22Rv1 (cell line): ENCODE measurements at regions not wholly inside any gene's neighbourhood (a gene's known extent, or its start where the extent isn't known, plus 50 kb on each side); places are given as distances from the start of the nearest gene placed in this dataset.

ENCODE experiments used
- H3K27ac ChIP-seq: fragments of 450-650 bp; 2 replicates; pipeline ENCODE4 v1.5.1; 2017
- ZFX ChIP-seq: fragments of 450-650 bp; IDR thresholded peaks from 2 replicates; pipeline ENCODE4 v1.6.1; 2017; ENCODE audit warnings: antibody characterized with exemption, borderline replicate concordance
- TF ChIP-seq, protein P1 (sequence below): fragments of 450-650 bp; IDR thresholded peaks from 2 replicates; pipeline ENCODE4 v1.5.1; 2017; ENCODE audit warnings: mild to moderate bottlenecking

DNA sequence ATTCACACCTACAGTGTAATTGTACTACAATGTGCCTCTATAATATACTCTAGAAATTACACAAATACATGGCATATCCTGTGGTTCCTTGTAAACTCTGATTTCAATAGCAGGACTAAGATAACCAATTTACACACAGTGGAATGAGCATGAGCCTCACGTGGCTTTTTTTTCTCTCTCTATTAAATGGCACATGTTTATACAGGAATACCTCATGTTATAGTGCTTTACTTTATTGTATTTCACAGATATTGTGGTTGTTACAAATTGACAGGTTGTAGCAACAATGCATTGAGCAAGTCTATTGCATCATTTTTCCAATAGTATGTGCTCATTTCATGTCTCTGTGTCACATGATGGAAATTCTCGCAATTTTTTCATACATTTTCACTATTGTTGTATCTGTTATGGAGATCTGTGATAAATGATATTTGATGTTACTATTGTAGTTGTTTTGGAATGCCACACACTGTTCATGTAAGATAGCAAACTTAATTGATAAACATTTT, 260.0 kb downstream of the FSIP2 start:
- TF ChIP-seq, protein P1, sequence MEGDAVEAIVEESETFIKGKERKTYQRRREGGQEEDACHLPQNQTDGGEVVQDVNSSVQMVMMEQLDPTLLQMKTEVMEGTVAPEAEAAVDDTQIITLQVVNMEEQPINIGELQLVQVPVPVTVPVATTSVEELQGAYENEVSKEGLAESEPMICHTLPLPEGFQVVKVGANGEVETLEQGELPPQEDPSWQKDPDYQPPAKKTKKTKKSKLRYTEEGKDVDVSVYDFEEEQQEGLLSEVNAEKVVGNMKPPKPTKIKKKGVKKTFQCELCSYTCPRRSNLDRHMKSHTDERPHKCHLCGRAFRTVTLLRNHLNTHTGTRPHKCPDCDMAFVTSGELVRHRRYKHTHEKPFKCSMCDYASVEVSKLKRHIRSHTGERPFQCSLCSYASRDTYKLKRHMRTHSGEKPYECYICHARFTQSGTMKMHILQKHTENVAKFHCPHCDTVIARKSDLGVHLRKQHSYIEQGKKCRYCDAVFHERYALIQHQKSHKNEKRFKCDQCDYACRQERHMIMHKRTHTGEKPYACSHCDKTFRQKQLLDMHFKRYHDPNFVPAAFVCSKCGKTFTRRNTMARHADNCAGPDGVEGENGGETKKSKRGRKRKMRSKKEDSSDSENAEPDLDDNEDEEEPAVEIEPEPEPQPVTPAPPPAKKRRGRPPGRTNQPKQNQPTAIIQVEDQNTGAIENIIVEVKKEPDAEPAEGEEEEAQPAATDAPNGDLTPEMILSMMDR, result no peak
- TF ChIP-seq ZFX, result no peak

DNA sequence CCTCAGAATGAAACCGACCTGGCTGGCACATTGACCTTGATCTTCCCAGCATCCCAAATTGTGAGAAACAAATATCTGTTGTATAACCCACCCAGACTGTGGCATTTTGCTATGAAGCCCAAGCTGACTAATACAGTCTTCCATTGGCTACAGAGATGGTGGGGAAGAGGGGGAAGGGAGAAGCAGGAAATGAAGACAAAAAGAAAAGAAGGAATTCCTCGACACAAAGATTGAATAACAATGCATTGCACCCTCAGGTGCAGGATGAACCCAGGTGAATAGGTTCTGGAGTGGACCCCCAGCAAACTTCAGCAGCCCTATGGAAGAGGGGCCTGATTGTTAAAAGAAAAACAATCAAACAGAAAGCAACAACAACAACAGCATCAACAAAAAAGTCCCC, 270.7 kb downstream of the FSIP2 start:
- H3K27ac ChIP-seq, result no peak overlapping the region
- TF ChIP-seq ZFX, result no peak
- TF ChIP-seq, protein P1, result no peak

More for the DNA sequence above, 260.0 kb downstream of the FSIP2 start:
- H3K27ac ChIP-seq, result no peak overlapping the region

DNA sequence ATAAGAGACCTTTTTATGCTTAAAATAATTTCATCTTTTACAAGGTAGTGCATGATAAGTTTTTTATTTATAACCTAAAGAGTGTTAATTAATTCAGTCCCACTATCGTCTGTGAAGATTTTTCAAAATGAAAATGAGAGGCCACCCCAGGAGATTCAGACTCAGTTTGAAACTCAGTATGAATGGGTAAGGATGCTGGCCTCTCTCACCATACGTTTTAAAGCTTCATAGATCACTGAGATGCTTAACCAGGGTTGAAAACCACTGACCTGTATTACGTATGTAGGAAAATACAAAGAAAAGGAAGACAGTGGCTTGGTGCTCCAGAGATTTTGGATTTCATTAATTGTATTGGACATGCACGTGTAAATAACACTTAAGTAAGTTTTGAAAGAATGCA, 278.7 kb downstream of the FSIP2 start:
- TF ChIP-seq ZFX, result no peak
- TF ChIP-seq, protein P1, result no peak
- H3K27ac ChIP-seq, result no peak overlapping the region

DNA sequence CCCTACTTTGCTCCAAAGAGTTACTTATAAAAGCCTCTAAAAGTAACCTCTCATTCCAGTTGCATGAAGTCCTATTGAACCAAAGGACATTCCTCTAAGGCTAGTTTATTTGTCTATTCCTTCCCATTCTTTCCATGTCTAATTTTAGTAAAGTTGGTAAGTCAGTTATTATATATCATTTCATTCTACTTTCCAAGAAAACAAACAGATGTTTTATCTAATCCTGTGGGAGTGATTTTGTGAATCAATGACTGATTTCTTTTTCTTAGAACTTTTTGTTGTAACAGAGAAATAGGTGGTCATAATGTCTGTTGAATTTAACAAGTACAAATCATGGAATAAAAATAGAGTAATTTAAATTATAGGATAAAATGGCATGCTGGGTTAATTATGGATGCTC, 286.3 kb downstream of the FSIP2 start:
- TF ChIP-seq, protein P1, result no peak
- TF ChIP-seq ZFX, result no peak
- no peak overlapping the region for H3K27ac ChIP-seq

DNA sequence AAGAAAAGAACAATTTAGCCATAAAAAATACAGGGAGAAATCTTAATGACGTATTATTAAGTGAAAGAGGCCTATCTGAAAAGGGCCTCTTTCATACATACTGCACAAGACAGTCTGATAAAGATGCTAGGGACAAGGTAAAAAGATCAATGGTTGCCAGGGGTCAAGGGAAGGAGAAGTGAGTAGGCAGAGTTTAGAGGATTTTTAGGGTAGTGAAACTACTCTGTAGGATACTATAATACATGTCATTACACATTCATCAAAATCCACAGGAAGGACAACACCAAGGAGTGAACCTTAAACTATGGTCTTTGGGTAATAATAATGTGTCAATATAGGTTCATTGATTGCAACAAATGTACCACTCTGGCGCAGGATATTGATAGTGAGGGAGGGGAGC, 289.3 kb downstream of the FSIP2 start:
- no peak overlapping the region for H3K27ac ChIP-seq
- TF ChIP-seq ZFX, result no peak
- TF ChIP-seq, protein P1, result no peak

DNA sequence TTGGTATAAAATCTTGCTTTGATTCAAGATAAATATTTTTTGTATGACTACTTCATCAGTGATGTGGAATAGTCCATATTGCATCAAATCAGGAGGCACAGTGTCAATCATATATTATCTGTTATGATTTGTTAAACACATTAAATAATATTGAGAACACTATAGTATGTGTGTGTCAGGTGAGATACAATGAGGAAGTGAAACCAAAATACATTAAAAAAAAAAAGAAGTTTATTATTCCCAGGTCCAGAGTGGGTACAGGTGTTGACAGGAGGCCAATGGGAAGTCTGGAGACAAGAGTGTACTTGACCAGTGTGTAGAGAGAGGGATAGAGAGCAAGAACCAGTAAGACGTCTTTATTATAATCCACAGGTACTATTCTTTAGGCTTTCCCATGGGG, 292.6 kb downstream of the FSIP2 start:
- no peak overlapping the region for H3K27ac ChIP-seq
- TF ChIP-seq ZFX, result no peak
- TF ChIP-seq, protein P1, result no peak

DNA sequence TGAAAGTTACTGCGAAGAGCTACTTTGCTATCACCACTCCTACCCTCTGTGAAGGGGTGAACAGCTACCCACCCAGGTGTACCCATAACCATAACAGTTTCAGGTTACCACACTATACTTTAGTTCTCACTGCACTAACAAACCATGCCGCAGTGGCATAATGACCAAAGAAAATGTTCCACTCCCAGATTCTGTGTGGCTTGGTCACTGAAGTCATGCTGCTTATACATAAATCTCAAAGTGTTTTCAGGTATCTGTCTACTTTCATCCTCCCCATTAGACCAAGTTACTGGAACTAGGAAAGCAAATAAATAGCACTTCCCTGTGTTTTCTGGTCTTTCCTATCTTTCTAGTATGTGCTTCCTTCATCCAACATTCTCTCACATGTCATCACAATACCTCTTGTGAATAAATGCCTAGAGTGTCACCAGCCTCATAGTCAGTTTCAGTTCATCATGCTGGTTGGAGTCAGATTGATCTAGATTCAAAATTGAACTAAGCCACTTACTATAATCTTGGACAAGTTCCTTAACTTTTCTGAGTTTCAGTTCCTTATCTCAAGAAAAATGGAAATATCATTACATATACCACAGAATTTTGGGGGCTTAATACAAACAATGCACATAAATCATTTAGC, 293.6 kb downstream of the FSIP2 start:
- H3K27ac ChIP-seq, result no peak overlapping the region
- TF ChIP-seq ZFX, result no peak
- TF ChIP-seq, protein P1, result no peak
